Sigmoid colon (tissue), 6 donors: ENCODE measurements at regions not wholly inside any gene's neighbourhood (a gene's known extent, or its start where the extent isn't known, plus 50 kb on each side); places are given as distances from the start of the nearest gene placed in this dataset.

ENCODE experiments used
- DNase-seq: peaks from one replicate; pipeline ENCODE4 v3.0.0-alpha.2; 2019
- H3K27ac ChIP-seq, 4 donors: fragments of 200-600 bp; sonication (generic); one replicate each; pipeline ENCODE4 v1.5.1; 2016 to 2019; ENCODE audit warnings: mild to moderate bottlenecking in 1 of 4
- H3K27me3 ChIP-seq, 3 donors: fragments of 200-600 bp; sonication (generic); one replicate each; pipeline ENCODE4 v1.5.1; 2019; ENCODE audit warnings: mild to moderate bottlenecking in 1 of 3
- H3K36me3 ChIP-seq, 4 donors: fragments of 200-600 bp; sonication (generic); one replicate each; pipeline ENCODE4 v1.5.1; 2016 to 2019
- H3K4me1 ChIP-seq, 4 donors: fragments of 200-600 bp; sonication (generic); one replicate each; pipeline ENCODE4 v1.5.1; 2017 to 2019
- H3K4me3 ChIP-seq, 4 donors: fragments of 200-600 bp; sonication (generic); one replicate each; pipeline ENCODE4 v1.5.1; 2017 to 2019; ENCODE audit warnings: mild to moderate bottlenecking in 2 of 4, moderate library complexity in 1 of 4
- H3K9me3 ChIP-seq, 4 donors: fragments of 200-600 bp in 3 of 4; sonication (generic) in 3 of 4; one replicate each; pipeline versions ENCODE4 v1.5.1 to v1.6.1; 2013 to 2019
- EP300 ChIP-seq, 4 donors: sonication (generic); formaldehyde crosslinking; IDR thresholded peaks; one replicate each; pipeline ENCODE4 v1.6.1; 2017; ENCODE audit warnings: antibody characterized with exemption in 4 of 4
- POLR2A ChIP-seq, 2 donors: fragments of 450-650 bp; IDR thresholded peaks; one replicate each; pipeline ENCODE4 v1.6.1; 2016; ENCODE audit warnings: antibody characterized with exemption in 2 of 2, mild to moderate bottlenecking in 2 of 2, moderate library complexity in 2 of 2
- POLR2AphosphoS5 ChIP-seq, 4 donors: sonication (generic); formaldehyde crosslinking; IDR thresholded peaks; one replicate each; pipeline ENCODE4 v1.6.1; 2017; ENCODE audit warnings: antibody characterized with exemption in 4 of 4
- WGBS, 2 donors: extraction: QIAGEN DNeasy Blood & Tissue Kit; methylation state at CpG; one replicate each; pipeline ENCODE4 v1.1.7; 2013; 5-methylcytosine and 5-hydroxymethylcytosine counted together
- intact Hi-C: fragments of 100-400 bp; cut with DNase I; formaldehyde crosslinking; loops from one replicate; pipeline ENCODE4 v1.15.1; 2023
- TF ChIP-seq, protein P1 (sequence below), 4 experiments: fragments of 450-650 bp in 3 of 4; fragments of 200-600 bp in 1 of 4; IDR thresholded peaks; one replicate each; pipeline ENCODE4 v1.5.1; 2016 to 2019; ENCODE audit warnings: antibody characterized with exemption in 4 of 4, mild to moderate bottlenecking in 3 of 4, moderate library complexity in 2 of 4
- donor health status: healthy with polysubstance abuse.
- donor health status: healthy.

DNA sequence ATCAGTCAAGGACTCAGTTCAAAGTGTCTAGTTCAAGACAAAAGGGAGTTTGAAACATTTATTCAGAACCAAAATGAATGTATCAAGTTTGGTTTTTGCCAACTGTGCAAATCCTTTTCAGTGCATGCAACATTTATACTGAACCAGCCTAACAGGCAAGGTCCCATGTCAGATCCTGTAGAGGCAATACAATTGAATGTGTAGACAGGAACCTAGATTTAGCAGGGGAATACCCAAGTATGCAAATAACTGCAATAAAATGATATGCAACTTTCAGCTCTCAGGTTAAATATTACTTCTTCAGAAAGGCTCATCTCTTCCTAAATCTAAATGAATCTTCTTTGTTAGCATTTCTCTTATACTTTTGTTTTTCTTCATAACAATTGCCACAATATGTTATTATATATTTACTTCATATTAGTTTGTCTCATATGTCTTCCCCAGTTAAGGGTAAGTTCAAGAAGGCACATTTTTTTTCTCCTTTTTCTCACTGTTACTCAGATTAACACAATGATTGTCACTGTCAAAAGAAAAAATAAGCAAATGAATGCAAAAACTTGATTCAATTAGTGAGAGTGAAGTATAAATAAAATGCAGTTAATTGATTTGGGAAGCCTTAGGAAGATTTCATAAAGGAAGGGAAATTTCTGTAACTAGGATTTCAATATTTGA, 163.9 kb upstream of the RASA1 start:
- intact Hi-C loops: no loop called here
- Histone ChIP-seq H3K4me3 (no peak overlapping the region), H3K27ac (no peak overlapping the region), H3K9me3 (no peaks in the 10 kb centered on the region), H3K36me3 (no peaks in the 10 kb centered on the region), H3K27me3 (no peaks in the 10 kb centered on the region), H3K4me1 (no peaks in the 10 kb centered on the region)
- TF ChIP-seq, protein P1, sequence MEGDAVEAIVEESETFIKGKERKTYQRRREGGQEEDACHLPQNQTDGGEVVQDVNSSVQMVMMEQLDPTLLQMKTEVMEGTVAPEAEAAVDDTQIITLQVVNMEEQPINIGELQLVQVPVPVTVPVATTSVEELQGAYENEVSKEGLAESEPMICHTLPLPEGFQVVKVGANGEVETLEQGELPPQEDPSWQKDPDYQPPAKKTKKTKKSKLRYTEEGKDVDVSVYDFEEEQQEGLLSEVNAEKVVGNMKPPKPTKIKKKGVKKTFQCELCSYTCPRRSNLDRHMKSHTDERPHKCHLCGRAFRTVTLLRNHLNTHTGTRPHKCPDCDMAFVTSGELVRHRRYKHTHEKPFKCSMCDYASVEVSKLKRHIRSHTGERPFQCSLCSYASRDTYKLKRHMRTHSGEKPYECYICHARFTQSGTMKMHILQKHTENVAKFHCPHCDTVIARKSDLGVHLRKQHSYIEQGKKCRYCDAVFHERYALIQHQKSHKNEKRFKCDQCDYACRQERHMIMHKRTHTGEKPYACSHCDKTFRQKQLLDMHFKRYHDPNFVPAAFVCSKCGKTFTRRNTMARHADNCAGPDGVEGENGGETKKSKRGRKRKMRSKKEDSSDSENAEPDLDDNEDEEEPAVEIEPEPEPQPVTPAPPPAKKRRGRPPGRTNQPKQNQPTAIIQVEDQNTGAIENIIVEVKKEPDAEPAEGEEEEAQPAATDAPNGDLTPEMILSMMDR (IDR thresholded peaks at IDR 0.05): no peak
- no peak for TF ChIP-seq POLR2AphosphoS5 (IDR thresholded peaks at IDR 0.05)
- TF ChIP-seq EP300 (IDR thresholded peaks at IDR 0.05): no peak
- no peak for TF ChIP-seq POLR2A (IDR thresholded peaks at IDR 0.05)
- no peak for DNase-seq

GRCh38 chr5:87105577-87105976, 162.1 kb upstream of the RASA1 start:
- H3K9me3 ChIP-seq: no peaks in the 10 kb centered on the region
- no peaks in the 10 kb centered on the region for H3K27me3 ChIP-seq
- H3K4me1 ChIP-seq: no peaks in the 10 kb centered on the region
- WGBS, 2 donors: 49 to 78% methylated on average over 2 of the region's 2 CpGs
- no peaks in the 10 kb centered on the region for H3K36me3 ChIP-seq
- no peak overlapping the region for H3K4me3 ChIP-seq
- DNase-seq: no peak
- intact Hi-C loops: no loop called here
- H3K27ac ChIP-seq: no peak overlapping the region
- TF ChIP-seq EP300 (IDR thresholded peaks at IDR 0.05): no peak
- no peak for TF ChIP-seq POLR2A (IDR thresholded peaks at IDR 0.05)
- TF ChIP-seq POLR2AphosphoS5 (IDR thresholded peaks at IDR 0.05): no peak
- TF ChIP-seq, protein P1 (IDR thresholded peaks at IDR 0.05): no peak

GRCh38 chr5:87109746-87110145, 157.9 kb upstream of the RASA1 start:
- no peaks in the 10 kb centered on the region for H3K9me3 ChIP-seq
- no peak for DNase-seq
- intact Hi-C loops: no loop called here
- H3K36me3 ChIP-seq: no peaks in the 10 kb centered on the region
- TF ChIP-seq EP300 (IDR thresholded peaks at IDR 0.05): no peak
- no peak for TF ChIP-seq POLR2AphosphoS5 (IDR thresholded peaks at IDR 0.05)
- TF ChIP-seq, protein P1 (IDR thresholded peaks at IDR 0.05): no peak
- TF ChIP-seq POLR2A (IDR thresholded peaks at IDR 0.05): no peak
- H3K4me3 ChIP-seq: no peak overlapping the region
- H3K4me1 ChIP-seq: no peaks in the 10 kb centered on the region
- H3K27me3 ChIP-seq: no peaks in the 10 kb centered on the region
- H3K27ac ChIP-seq: no peak overlapping the region
- WGBS, 2 donors: 84 to 92% methylated on average over 2 of the region's 2 CpGs

- TF ChIP-seq EP300 (IDR thresholded peaks at IDR 0.05) (no peak), POLR2A (IDR thresholded peaks at IDR 0.05) (no peak), POLR2AphosphoS5 (IDR thresholded peaks at IDR 0.05) (no peak)
- TF ChIP-seq, protein P1 (IDR thresholded peaks at IDR 0.05): no peak
- WGBS, 2 donors: 90 to 97% methylated on average over 2 of the region's 2 CpGs
- intact Hi-C loops: no loop called here
- no peaks in the 10 kb centered on the region for H3K4me1 ChIP-seq
- no peaks in the 10 kb centered on the region for H3K36me3 ChIP-seq
- no peak overlapping the region for H3K27ac ChIP-seq
- DNase-seq: no peak
- no peaks in the 10 kb centered on the region for H3K27me3 ChIP-seq
- no peaks in the 10 kb centered on the region for H3K9me3 ChIP-seq
- H3K4me3 ChIP-seq: no peak overlapping the region
Observed at GRCh38 chr5:87110721-87111120, 157.0 kb upstream of the RASA1 start.

- 64 to 86% methylated on average over 3 of the region's 3 CpGs for WGBS, 2 donors
- H3K27me3 ChIP-seq: no peaks in the 10 kb centered on the region
- no peaks in the 10 kb centered on the region for H3K9me3 ChIP-seq
- no peak overlapping the region for H3K4me3 ChIP-seq
- no peak for TF ChIP-seq POLR2A (IDR thresholded peaks at IDR 0.05)
- no peak overlapping the region for H3K27ac ChIP-seq
- DNase-seq: no peak
- intact Hi-C loops: no loop called here
- H3K4me1 ChIP-seq: no peaks in the 10 kb centered on the region
- no peaks in the 10 kb centered on the region for H3K36me3 ChIP-seq
Observed at GRCh38 chr5:87113861-87114260, 153.8 kb upstream of the RASA1 start.
